HG03097 (cell line): ENCODE measurements at regions not wholly inside any gene's neighbourhood (a gene's known extent, or its start where the extent isn't known, plus 50 kb on each side); places are given as distances from the start of the nearest gene placed in this dataset.

ENCODE experiments used
- ATAC-seq: cut with Tn5 transposase; IDR thresholded peaks from one replicate; pipeline ENCODE4 v1.9.1; 2021; ENCODE audit not compliant: unreplicated experiment, low FRiP score

GRCh38 chr20:60407011-60407771 is 449.0 kb downstream of the CDH26 start:
- ATAC-seq, result no peak

- ATAC-seq, result no peak
Observed at GRCh38 chr20:60407938-60408337, 449.7 kb downstream of the CDH26 start.

GRCh38 chr20:60408435-60408834 is 450.2 kb downstream of the CDH26 start:
- ATAC-seq, result no peak

- no peak for ATAC-seq
Observed at GRCh38 chr20:60410618-60411264, 452.5 kb downstream of the CDH26 start.

GRCh38 chr20:60411813-60412212 is 453.6 kb downstream of the CDH26 start:
- ATAC-seq, result no peak

GRCh38 chr20:60420676-60421229 is 462.5 kb downstream of the CDH26 start:
- ATAC-seq, result no peak

- no peak for ATAC-seq
Observed at GRCh38 chr20:60422848-60423247, 464.6 kb downstream of the CDH26 start.

GRCh38 chr20:60424267-60424902 is 466.2 kb downstream of the CDH26 start:
- no peak for ATAC-seq

- no peak for ATAC-seq
Observed at GRCh38 chr20:60427516-60427915, 469.3 kb downstream of the CDH26 start.

GRCh38 chr20:60428651-60429050 is 470.4 kb downstream of the CDH26 start:
- no peak for ATAC-seq

- ATAC-seq, result no peak
Observed at GRCh38 chr20:60430516-60431001, 472.3 kb downstream of the CDH26 start.

GRCh38 chr20:60431349-60431748 is 473.1 kb downstream of the CDH26 start:
- ATAC-seq, result no peak

GRCh38 chr20:60437418-60437817 is 479.2 kb downstream of the CDH26 start:
- ATAC-seq, result no peak

- ATAC-seq, result no peak
Observed at GRCh38 chr20:60446267-60447111, 488.3 kb downstream of the CDH26 start.

GRCh38 chr20:60447703-60448102 is 489.5 kb downstream of the CDH26 start:
- ATAC-seq, result no peak

- ATAC-seq, result no peak
Observed at GRCh38 chr20:60453388-60454246, 495.4 kb downstream of the CDH26 start.

GRCh38 chr20:60454491-60454890 is 496.3 kb downstream of the CDH26 start:
- no peak for ATAC-seq

GRCh38 chr20:60455272-60455671 is 497.0 kb downstream of the CDH26 start:
- no peak for ATAC-seq

GRCh38 chr20:60459212-60459611 is 501.0 kb downstream of the CDH26 start:
- no peak for ATAC-seq
